Thymus (tissue), 11 donors: ENCODE measurements at regions not wholly inside any gene's neighbourhood (a gene's known extent, or its start where the extent isn't known, plus 50 kb on each side); places are given as distances from the start of the nearest gene placed in this dataset.
"Not testable (repeated sequence)": the region's sequence is repeated elsewhere in the genome, so short reads cannot be mapped to it uniquely, and the experiment has no call there.

Experiments
- DNase-seq, 9 donors: peaks; one replicate each; pipeline ENCODE4 v3.0.0-alpha.2; 2013; ENCODE audit warnings: low spot score in 9 of 9, low read depth in 6 of 9, missing footprints in 1 of 9
- H3K27ac ChIP-seq, 2 donors: one replicate each; pipeline ENCODE4 v1.5.1; 2013; ENCODE audit warnings: control low read depth in 1 of 2, low read depth in 1 of 2, low read length in 1 of 2, mild to moderate bottlenecking in 1 of 2, moderate library complexity in 1 of 2
- H3K27me3 ChIP-seq, 2 donors: one replicate each; pipeline ENCODE4 v1.5.1; 2013; ENCODE audit warnings: low read length in 1 of 2; ENCODE audit not compliant: control insufficient read depth in 2 of 2, insufficient read depth in 1 of 2
- H3K36me3 ChIP-seq, 2 donors: one replicate each; pipeline ENCODE4 v1.5.1; 2013; ENCODE audit warnings: low read length in 1 of 2, mild to moderate bottlenecking in 1 of 2, moderate library complexity in 1 of 2; ENCODE audit not compliant: control insufficient read depth in 2 of 2, insufficient read depth in 2 of 2
- H3K4me1 ChIP-seq, 2 donors: one replicate each; pipeline ENCODE4 v1.5.1; 2013; ENCODE audit warnings: low read length in 2 of 2; ENCODE audit not compliant: control insufficient read depth in 2 of 2, insufficient read depth in 2 of 2
- H3K4me3 ChIP-seq, 2 donors: one replicate each; pipeline ENCODE4 v1.5.1; 2013; ENCODE audit warnings: low read length in 2 of 2, control low read depth in 1 of 2, mild to moderate bottlenecking in 1 of 2
- H3K9me3 ChIP-seq, 2 donors: one replicate each; pipeline ENCODE4 v1.5.1; 2013; ENCODE audit warnings: low read length in 1 of 2, mild to moderate bottlenecking in 1 of 2; ENCODE audit not compliant: control insufficient read depth in 2 of 2, insufficient read depth in 1 of 2
- WGBS: extraction: QIAGEN DNeasy Blood & Tissue Kit; methylation state at CpG from one replicate; pipeline ENCODE4 v1.1.7; 2013; 5-methylcytosine and 5-hydroxymethylcytosine counted together
- donor health status: healthy.

GRCh38 chrX:65971151-65971550 is 68.7 kb downstream of the VSIG4 start:
- no peak overlapping the region for H3K4me3 ChIP-seq
- H3K27ac ChIP-seq: no peak overlapping the region
- H3K9me3 ChIP-seq: no peaks in the 10 kb centered on the region

GRCh38 chrX:65967159-65967558 is 72.7 kb downstream of the VSIG4 start:
- not testable (repeated sequence) for H3K27me3 ChIP-seq, H3K9me3 ChIP-seq, H3K36me3 ChIP-seq, H3K4me1 ChIP-seq, DNase-seq, H3K4me3 ChIP-seq, H3K27ac ChIP-seq
- WGBS: 92% methylated on average over 3 of the region's 3 CpGs

More at GRCh38 chrX:65971151-65971550, 68.7 kb downstream of the VSIG4 start:
- Histone ChIP-seq H3K27me3 (no peaks in the 10 kb centered on the region), H3K36me3 (no peaks in the 10 kb centered on the region), H3K4me1 (no peaks in the 10 kb centered on the region)
- WGBS: 85% methylated on average over 16 of the region's 16 CpGs
- peak in 1 of 9 donors; percentile 6 for DNase-seq

- Histone ChIP-seq H3K36me3 (no peaks in the 10 kb centered on the region), H3K27ac (no peak overlapping the region), H3K4me3 (no peak overlapping the region), H3K27me3 (no peaks in the 10 kb centered on the region), H3K9me3 (no peaks in the 10 kb centered on the region), H3K4me1 (no peaks in the 10 kb centered on the region)
- DNase-seq: no peak
- WGBS: 97% methylated on average over 2 of the region's 2 CpGs
These were observed 78.2 kb downstream of the VSIG4 start for GRCh38 chrX:65961714-65962113.

- no peak for DNase-seq
- Histone ChIP-seq H3K36me3 (no peaks in the 10 kb centered on the region), H3K9me3 (no peaks in the 10 kb centered on the region), H3K4me3 (no peak overlapping the region), H3K27me3 (no peaks in the 10 kb centered on the region), H3K27ac (no peak overlapping the region), H3K4me1 (no peaks in the 10 kb centered on the region)
- WGBS: 100% methylated on average over 1 of the region's 1 CpG
These were observed 91.8 kb downstream of the VSIG4 start for GRCh38 chrX:65948103-65948502.

- H3K4me3 ChIP-seq: no peak overlapping the region
- no peak for DNase-seq
- no peaks in the 10 kb centered on the region for H3K4me1 ChIP-seq
- H3K27me3 ChIP-seq: no peaks in the 10 kb centered on the region
- no peaks in the 10 kb centered on the region for H3K9me3 ChIP-seq
- H3K36me3 ChIP-seq: no peaks in the 10 kb centered on the region
- 94% methylated on average over 1 of the region's 1 CpG for WGBS
- H3K27ac ChIP-seq: no peak overlapping the region
These were observed 98.1 kb downstream of the VSIG4 start for GRCh38 chrX:65941775-65942174.

- Histone ChIP-seq H3K4me3 (no peak overlapping the region), H3K9me3 (peaks cover 0 to 6% of the 10 kb centered on the region in 2 donors), H3K27me3 (no peaks in the 10 kb centered on the region), H3K27ac (no peak overlapping the region), H3K4me1 (no peaks in the 10 kb centered on the region), H3K36me3 (no peaks in the 10 kb centered on the region)
- DNase-seq: no peak
- 99% methylated on average over 2 of the region's 2 CpGs for WGBS
These were observed 106.7 kb downstream of the VSIG4 start for GRCh38 chrX:65933085-65933589.

- Histone ChIP-seq H3K4me3 (no peak overlapping the region), H3K9me3 (peaks cover 0 to 6% of the 10 kb centered on the region in 2 donors), H3K4me1 (no peaks in the 10 kb centered on the region), H3K36me3 (no peaks in the 10 kb centered on the region), H3K27ac (no peak overlapping the region), H3K27me3 (no peaks in the 10 kb centered on the region)
- 97% methylated on average over 10 of the region's 10 CpGs for WGBS
- DNase-seq: no peak
These were observed 107.5 kb downstream of the VSIG4 start for GRCh38 chrX:65932173-65933084.

GRCh38 chrX:65928522-65928921 is 111.4 kb downstream of the VSIG4 start:
- Histone ChIP-seq H3K36me3 (no peaks in the 10 kb centered on the region), H3K4me3 (no peak overlapping the region), H3K27ac (no peak overlapping the region), H3K27me3 (no peaks in the 10 kb centered on the region), H3K4me1 (peaks cover 4 to 15% of the 10 kb centered on the region in 2 donors), H3K9me3 (peaks cover 0 to 12% of the 10 kb centered on the region in 2 donors)
- WGBS: 94% methylated on average over 5 of the region's 5 CpGs
- DNase-seq: no peak

- not testable (repeated sequence) for H3K27ac ChIP-seq, H3K27me3 ChIP-seq, H3K4me3 ChIP-seq, H3K36me3 ChIP-seq, DNase-seq, H3K9me3 ChIP-seq
- H3K4me1 ChIP-seq: peaks cover 4 to 15% of the 10 kb centered on the region in 2 donors
- 97% methylated on average over 3 of the region's 3 CpGs for WGBS
These were observed 112.5 kb downstream of the VSIG4 start for GRCh38 chrX:65927386-65927785.
